GM12878 (cell line): ENCODE measurements at regions not wholly inside any gene's neighbourhood (a gene's known extent, or its start where the extent isn't known, plus 50 kb on each side); places are given as distances from the start of the nearest gene placed in this dataset.

Experiments used
- ATAC-seq: fragments of 200-7000 bp; cut with Tn5 transposase; 3 replicates; pipeline ENCODE4 v1.9.1; 2020; ENCODE audit warnings: mild to moderate bottlenecking, moderate library complexity
- BruUV-seq: library from RNA; stranded (reverse); fragments of 400-500 nt; replicated peaks from 2 replicates; lab custom pipeline; 2021; lab: Mats Ljungman, UMichigan
- CTCF ChIA-PET: fragments of 300-600 bp; sonication (Branson Sonifier 250); formaldehyde crosslinking; extraction: SDS; loops from one replicate; lab custom pipeline; 2021; ENCODE audit warnings: inconsistent platforms; lab: Yijun Ruan, JAX
- POLR2A ChIA-PET: fragments of 350-600 bp; formaldehyde crosslinking; extraction: SDS; loops from one replicate; lab custom pipeline; 2021; ENCODE audit warnings: inconsistent platforms; lab: Charles Lee
- RAD21 ChIA-PET: fragments of 300-600 bp; sonication (Branson Sonifier 250); formaldehyde crosslinking; loops from one replicate; lab custom pipeline; 2023; ENCODE audit warnings: antibody characterized with exemption; ENCODE audit not compliant: unreplicated experiment; lab: Charles Lee
- SMC1A ChIA-PET: fragments of 300-600 bp; sonication (Branson Sonifier 250); formaldehyde crosslinking; loops from one replicate; lab custom pipeline; 2023; ENCODE audit not compliant: unreplicated experiment, uncharacterized antibody; lab: Charles Lee
- DNase-seq: peaks from one replicate; pipeline ENCODE4 v3.0.0-alpha.2; 2011; ENCODE audit warnings: low read depth, low spot score
- FAIRE-seq: peaks from 3 replicates; lab custom pipeline; 2011; peaks lifted over from hg19 to GRCh38; lab: Jason Lieb, UNC
- H2AFZ ChIP-seq: 2 replicates; pipeline ENCODE4 v1.6.0; 2011; ENCODE audit warnings: low read depth, low read length, control low read depth; ENCODE audit not compliant: control insufficient read depth
- H3K27ac ChIP-seq: 2 replicates; pipeline ENCODE4 v1.5.1; 2011; ENCODE audit warnings: control low read depth; ENCODE audit not compliant: control insufficient read depth, insufficient read depth
- H3K27me3 ChIP-seq, 2 experiments: replicated peaks in 1 of 2; 2 replicates each; pipeline versions ENCODE4 v1.6.0 to v1.6.1; 2011; ENCODE audit warnings: low read length in 1 of 2; ENCODE audit not compliant: control insufficient read depth in 2 of 2, insufficient read depth in 2 of 2
- H3K36me3 ChIP-seq, 2 experiments: 2 replicates each; pipeline ENCODE4 v1.5.1; 2011; ENCODE audit warnings: low read length in 1 of 2; ENCODE audit not compliant: control insufficient read depth in 2 of 2, insufficient read depth in 2 of 2
- H3K4me1 ChIP-seq: 2 replicates; pipeline ENCODE4 v1.6.1; 2011; ENCODE audit warnings: mild to moderate bottlenecking, low read length, moderate library complexity, mixed read lengths; ENCODE audit not compliant: control insufficient read depth, insufficient read depth
- H3K4me2 ChIP-seq: 2 replicates; pipeline ENCODE4 v1.6.0; 2011; ENCODE audit warnings: control low read depth; ENCODE audit not compliant: control insufficient read depth, insufficient read depth
- H3K4me3 ChIP-seq: fragments of 200-600 bp; sonication (generic); 2 replicates; pipeline ENCODE4 v1.5.1; 2016
- H3K79me2 ChIP-seq: 2 replicates; pipeline ENCODE4 v1.6.0; 2011; ENCODE audit warnings: low read length; ENCODE audit not compliant: control insufficient read depth, insufficient read depth
- H3K9ac ChIP-seq: 2 replicates; pipeline ENCODE4 v1.8.0; 2011; ENCODE audit warnings: low read length, control low read depth, mixed read lengths; ENCODE audit not compliant: control insufficient read depth, insufficient read depth
- H3K9me3 ChIP-seq: replicated peaks from 3 replicates; pipeline ENCODE4 v1.5.1; 2011; ENCODE audit warnings: mild to moderate bottlenecking, low read length; ENCODE audit not compliant: control insufficient read depth, insufficient read depth
- H4K20me1 ChIP-seq: 2 replicates; pipeline ENCODE4 v1.6.0; 2011; ENCODE audit not compliant: control insufficient read depth, insufficient read depth
- CBX5 ChIP-seq: sonication (generic); IDR thresholded peaks from 2 replicates; pipeline ENCODE4 v1.6.1; 2016; ENCODE audit warnings: low read depth, moderate library complexity, mild to moderate bottlenecking, inconsistent platforms
- FOS ChIP-seq: IDR thresholded peaks from 3 replicates; pipeline ENCODE4 v1.6.1; 2011; ENCODE audit warnings: borderline replicate concordance; ENCODE audit not compliant: insufficient read length; ENCODE audit errors: extremely low read depth
- MYC ChIP-seq: IDR thresholded peaks from 2 replicates; pipeline ENCODE4 v1.6.1; 2011; ENCODE audit warnings: mild to moderate bottlenecking, low read length, moderate library complexity, inconsistent platforms; ENCODE audit not compliant: insufficient read depth, insufficient replicate concordance, insufficient read length, severe bottlenecking
- SMAD1 ChIP-seq: fragments of 450-650 bp; IDR thresholded peaks from 2 replicates; pipeline ENCODE4 v1.6.1; 2018; ENCODE audit warnings: mild to moderate bottlenecking, low read depth; ENCODE audit not compliant: partially characterized antibody
- YY1 ChIP-seq: IDR thresholded peaks from 2 replicates; pipeline ENCODE4 v1.6.1; 2011; ENCODE audit warnings: low read depth, mild to moderate bottlenecking, low read length
- ZNF687 ChIP-seq: fragments of 450-650 bp; IDR thresholded peaks from 2 replicates; pipeline ENCODE4 v1.6.1; 2017; ENCODE audit warnings: mild to moderate bottlenecking, moderate library complexity
- WGBS: methylation state at CpG from one replicate; pipeline ENCODE4 v1.1.6; 2016; ENCODE audit warnings: low lambda C conversion rate; ENCODE audit not compliant: insufficient replicate concordance, insufficient coverage; ENCODE audit errors: missing lambda C conversion rate; 5-methylcytosine and 5-hydroxymethylcytosine counted together
- in situ Hi-C: fragments of 300-500 bp; cut with MboI; formaldehyde crosslinking; loops from 9 replicates; pipeline ENCODE4 v1.14.3; 2018; ENCODE audit warnings: mixed read lengths
- intact Hi-C: fragments of 100-400 bp; cut with micrococcal nuclease; formaldehyde crosslinking; loops from one replicate; pipeline ENCODE4 v1.14.2; 2022; ENCODE audit not compliant: unreplicated experiment

- no peak for TF ChIP-seq YY1
- TF ChIP-seq SMAD1, result no peak
- no peak for TF ChIP-seq CBX5
- no peak for TF ChIP-seq ZNF687
- TF ChIP-seq FOS, result no peak
These were observed 173.0 kb downstream of the NTMT2 start (continued) for GRCh38 chr1:170318736-170319135.

GRCh38 chr1:170321113-170321512, 175.4 kb downstream of the NTMT2 start:
- in situ Hi-C loops, result no loop called here
- no peak overlapping the region for H2AFZ ChIP-seq

More at GRCh38 chr1:170321113-170321512, 175.4 kb downstream of the NTMT2 start:
- intact Hi-C loops, result no loop called here
- H3K27ac ChIP-seq, result no peak overlapping the region
- FAIRE-seq (no peak), ATAC-seq (no peak), DNase-seq (no peak)
- ChIA-PET SMC1A (interaction anchor here (1.4 to 3.2 kb wide), 4 partner anchors 9 to 98 kb away, joined by 4 to 13 read pairs (median 8); no protein-coding TSS in a partner anchor), POLR2A (no interaction called here), CTCF (interaction anchor here (2.2 kb wide), 1 partner anchor 72 kb away, joined by 4 read pairs; no protein-coding TSS in a partner anchor), RAD21 (interaction anchor here (0.6 kb wide), 1 partner anchor 555 kb away, joined by 3 read pairs; no protein-coding TSS in a partner anchor)
- no peak for TF ChIP-seq MYC
- 50% methylated on average over 6 of the region's 6 CpGs for WGBS
- H3K9me3 ChIP-seq, result no peaks in the 10 kb centered on the region
- H3K4me1 ChIP-seq, result no peaks in the 10 kb centered on the region
- H3K27me3 ChIP-seq, result no peaks in the 10 kb centered on the region
- H3K4me3 ChIP-seq, result no peak overlapping the region
- H4K20me1 ChIP-seq, result no peaks in the 10 kb centered on the region
- H3K36me3 ChIP-seq, result no peaks in the 10 kb centered on the region
- H3K79me2 ChIP-seq, result no peaks in the 10 kb centered on the region
- no peak overlapping the region for H3K9ac ChIP-seq
- no TSS peak for BruUV-seq
- H3K4me2 ChIP-seq, result no peak overlapping the region
